ENCODE measurements at regions not wholly inside any gene's neighbourhood (a gene's known extent, or its start where the extent isn't known, plus 50 kb on each side); places are given as distances from the start of the nearest gene placed in this dataset.

DNA sequence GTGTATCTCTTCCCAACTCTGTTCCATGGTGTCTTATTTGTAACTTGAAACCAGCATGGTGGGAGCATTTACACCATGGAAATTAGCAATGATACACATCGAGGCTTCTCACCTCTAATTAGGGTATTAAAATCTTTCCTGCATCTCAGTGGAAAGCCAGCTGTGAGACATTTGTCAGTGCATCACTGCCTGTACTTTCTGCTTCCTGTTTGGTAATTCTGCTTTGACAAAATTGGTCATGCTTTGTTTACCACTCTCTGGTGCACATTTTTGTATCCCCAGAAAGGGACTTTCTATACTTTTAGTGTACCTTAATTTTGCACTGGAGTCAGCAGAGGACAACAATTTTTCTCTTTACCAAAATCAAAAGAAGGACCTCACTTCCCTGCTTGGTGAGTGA is 402.1 kb downstream of the PDCD6IP start:
- DNase-seq = no peak

- no peak for DNase-seq
These were observed 404.5 kb downstream of the PDCD6IP start for GRCh38 chr3:34202975-34203374.

DNA sequence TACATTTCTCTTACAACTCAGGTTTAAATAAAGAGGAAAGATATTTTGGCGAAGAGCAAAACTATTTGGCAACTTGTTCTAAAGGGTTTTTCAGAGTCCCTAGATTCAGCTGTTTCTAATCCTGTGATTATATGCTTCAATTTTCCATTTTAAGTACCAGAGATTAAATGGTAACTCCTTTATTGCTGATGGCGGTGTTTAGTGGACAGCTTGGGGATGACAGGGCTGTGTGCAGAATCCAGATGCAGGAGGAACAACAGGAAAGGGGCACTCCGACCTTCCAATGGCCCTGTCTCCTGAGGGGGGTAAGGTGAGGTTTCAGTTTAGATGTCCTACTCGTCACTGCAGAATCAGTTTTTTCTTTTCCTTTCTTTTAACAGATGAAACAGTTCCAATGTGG is 405.0 kb downstream of the PDCD6IP start:
- DNase-seq = no peak

DNA sequence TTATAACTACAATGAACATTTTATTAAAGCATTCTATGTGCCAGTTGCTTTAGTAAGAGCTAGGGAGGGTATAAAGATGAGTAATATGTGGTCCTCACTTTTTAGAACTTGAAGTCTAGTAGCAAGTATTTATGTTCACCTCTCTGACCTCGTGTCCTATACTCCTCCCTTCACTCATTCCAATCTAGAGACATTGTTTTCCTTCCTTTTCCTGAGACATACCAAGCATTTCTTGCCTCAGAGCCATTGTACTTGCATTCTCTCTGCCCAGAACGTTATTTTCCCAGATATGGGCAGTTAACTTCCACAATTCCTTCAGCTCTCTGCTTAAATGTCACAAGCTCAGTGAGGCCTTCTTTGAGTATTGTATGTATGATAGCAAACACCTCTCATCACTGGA is 408.6 kb downstream of the PDCD6IP start:
- DNase-seq = no peak

DNA sequence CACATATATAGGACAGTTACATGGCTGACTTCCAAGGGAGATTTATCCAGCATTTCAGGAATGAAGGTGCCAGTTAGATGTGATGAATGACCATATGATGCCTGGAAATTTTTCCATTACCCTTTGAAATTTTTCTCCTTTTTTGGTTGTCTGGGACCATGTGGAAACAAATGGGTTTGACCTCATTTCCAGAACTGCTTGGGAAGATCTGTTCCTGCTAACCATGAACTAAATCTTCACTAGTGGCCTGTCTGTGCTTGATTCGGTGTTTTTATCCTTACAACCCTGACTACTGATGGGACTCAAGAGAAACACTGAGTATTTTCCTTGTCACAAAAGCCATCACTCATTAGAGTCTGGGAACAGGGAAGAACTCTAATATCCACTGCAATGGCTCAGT is 409.4 kb downstream of the PDCD6IP start:
- no peak for DNase-seq

GRCh38 chr3:34212175-34212574 is 413.7 kb downstream of the PDCD6IP start:
- no peak for DNase-seq

DNA sequence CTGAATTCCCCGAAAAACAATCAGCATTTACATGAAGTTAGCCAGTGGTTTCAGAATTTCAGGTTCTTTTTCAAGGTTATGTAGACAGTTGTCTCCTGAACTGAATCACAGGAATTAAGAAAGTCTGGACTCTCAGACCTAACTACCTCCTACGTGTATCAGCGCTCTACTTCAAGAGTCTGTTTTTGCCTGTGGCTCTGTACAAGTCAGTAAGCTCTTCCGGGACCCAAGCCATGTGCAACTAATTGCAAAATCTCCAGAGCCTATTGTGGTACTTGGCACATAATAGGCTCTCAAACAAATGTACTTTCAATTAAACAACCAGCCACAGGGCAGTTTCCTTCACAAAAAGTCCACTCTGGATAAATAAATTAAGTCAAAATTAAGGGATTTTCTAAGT is 414.2 kb downstream of the PDCD6IP start:
- no peak for DNase-seq

- no peak for DNase-seq
These were observed 415.0 kb downstream of the PDCD6IP start for GRCh38 chr3:34213478-34213877.

GRCh38 chr3:34216711-34217335 is 418.4 kb downstream of the PDCD6IP start:
- DNase-seq = no peak

- no peak for DNase-seq
These were observed 420.4 kb downstream of the PDCD6IP start for GRCh38 chr3:34218706-34219385.

DNA sequence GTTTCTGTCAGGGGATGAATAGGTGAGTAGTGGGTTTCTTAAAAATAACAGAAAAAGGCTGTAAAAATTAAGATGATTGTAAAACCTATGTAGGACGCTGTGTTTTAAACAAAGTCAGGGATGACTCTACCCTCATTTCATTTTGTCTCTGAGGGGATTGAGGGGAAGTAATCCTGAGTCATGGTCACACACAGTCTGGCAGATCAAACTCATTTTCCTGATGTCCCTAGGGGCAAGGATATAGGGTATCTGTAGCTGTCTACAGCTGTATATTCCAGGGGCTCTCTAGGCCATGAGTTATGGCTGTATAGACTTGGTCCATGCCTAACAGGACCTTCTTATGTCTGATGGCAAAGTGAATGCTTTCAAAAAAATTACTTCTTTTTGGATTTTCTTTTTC is 421.1 kb downstream of the PDCD6IP start:
- no peak for DNase-seq

GRCh38 chr3:34225821-34226366 is 427.5 kb downstream of the PDCD6IP start:
- DNase-seq = no peak

DNA sequence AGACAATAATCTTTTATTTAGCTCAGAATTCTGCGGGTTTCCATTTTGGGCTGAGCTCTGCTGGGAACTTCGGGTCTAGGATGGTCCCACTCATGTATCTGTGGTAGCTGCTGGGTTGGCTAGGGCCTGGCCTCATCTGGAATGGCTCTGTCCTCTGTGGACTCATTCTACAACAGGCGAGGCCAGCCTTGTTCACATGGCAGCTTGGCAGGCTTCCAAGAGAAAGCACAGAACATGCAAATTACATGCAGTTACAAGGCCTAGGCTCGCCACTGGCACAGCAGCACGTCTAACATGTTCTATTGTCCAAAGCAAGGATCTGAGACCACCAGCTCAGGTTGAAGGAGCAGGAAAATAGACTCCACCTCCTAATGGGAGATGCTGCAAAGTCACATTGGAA is 431.4 kb downstream of the PDCD6IP start:
- DNase-seq = no peak

DNA sequence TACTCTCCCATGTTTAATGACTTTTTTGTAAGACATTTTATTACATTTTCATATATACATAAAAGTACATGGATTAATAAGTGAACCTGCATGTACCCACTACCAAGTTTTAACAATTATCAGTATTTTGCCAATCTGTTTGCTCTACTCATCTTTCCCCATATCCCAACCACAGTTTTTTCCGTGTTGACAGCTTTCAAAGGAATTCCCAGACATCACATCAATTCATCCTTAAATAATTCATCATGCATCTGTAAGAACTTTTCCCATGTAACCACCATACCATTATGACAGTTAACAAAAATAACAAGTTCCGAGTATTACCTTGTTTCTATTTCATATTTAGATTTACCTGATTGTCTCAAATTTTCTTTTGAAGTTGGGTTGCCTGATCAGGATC is 436.7 kb downstream of the PDCD6IP start:
- no peak for DNase-seq

DNA sequence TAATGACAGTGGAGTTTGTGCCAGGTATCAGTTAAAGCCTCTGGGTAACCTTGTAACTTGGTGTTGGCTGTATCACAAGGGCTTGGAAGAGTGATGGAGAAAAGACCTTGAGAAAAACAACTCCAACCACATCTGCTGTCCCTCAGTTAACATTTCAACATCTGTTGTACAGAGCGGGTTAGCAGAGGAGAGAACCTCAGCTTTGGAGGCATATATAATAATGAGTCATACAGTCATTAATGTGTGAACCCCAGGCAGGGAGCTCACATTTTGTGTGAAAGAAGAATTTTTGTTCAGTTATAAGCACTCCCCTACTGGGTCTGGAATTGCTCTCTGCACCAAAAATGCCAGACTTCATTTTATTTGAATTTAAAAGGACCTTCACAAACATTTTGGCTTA is 439.5 kb downstream of the PDCD6IP start:
- DNase-seq = no peak

DNA sequence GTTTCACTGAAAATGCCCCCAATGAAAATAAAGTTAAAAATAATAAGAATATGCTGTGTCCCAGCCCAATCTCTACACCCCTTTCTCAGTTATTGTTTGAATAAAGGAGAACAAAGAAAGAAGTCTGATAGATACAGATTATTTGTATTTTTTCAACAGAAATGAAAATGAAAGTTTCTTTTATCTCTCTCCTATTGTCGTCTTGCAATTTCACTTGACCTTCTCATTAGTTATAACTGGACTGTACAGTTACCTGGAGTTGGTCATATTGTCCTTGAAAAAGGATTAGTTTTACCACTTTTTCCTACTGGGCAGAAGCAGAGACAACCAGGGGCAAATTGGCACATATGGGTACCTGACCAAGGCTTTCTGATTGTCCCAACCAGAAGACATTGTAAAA is 440.0 kb downstream of the PDCD6IP start:
- DNase-seq = no peak

GRCh38 chr3:34239287-34239686 is 440.9 kb downstream of the PDCD6IP start:
- no peak for DNase-seq

GRCh38 chr3:34239875-34240274 is 441.4 kb downstream of the PDCD6IP start:
- no peak for DNase-seq

- DNase-seq = no peak
These were observed 449.0 kb downstream of the PDCD6IP start for GRCh38 chr3:34247401-34247800.

GRCh38 chr3:34248352-34248751 is 449.9 kb downstream of the PDCD6IP start:
- DNase-seq = no peak

DNA sequence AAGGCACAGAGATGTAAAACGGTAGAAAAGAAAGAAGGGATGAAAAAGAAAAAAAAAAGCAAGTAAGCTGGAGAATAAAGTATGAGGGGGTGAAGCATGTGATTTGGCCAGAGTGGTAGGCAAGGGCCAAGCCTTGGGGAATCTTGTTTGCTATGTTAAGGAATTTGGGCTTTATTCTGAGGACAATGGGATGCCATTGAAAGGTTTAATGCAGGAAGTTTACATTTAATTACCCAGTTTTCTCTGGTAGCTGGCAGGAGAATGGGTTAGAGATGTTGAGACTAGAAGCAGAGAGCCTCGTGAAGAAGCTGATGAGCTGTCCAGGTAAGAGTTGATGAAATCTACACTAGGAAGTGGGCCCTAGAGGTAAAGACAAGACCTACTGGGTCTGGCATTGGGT is 455.9 kb downstream of the PDCD6IP start:
- DNase-seq = no peak

DNA sequence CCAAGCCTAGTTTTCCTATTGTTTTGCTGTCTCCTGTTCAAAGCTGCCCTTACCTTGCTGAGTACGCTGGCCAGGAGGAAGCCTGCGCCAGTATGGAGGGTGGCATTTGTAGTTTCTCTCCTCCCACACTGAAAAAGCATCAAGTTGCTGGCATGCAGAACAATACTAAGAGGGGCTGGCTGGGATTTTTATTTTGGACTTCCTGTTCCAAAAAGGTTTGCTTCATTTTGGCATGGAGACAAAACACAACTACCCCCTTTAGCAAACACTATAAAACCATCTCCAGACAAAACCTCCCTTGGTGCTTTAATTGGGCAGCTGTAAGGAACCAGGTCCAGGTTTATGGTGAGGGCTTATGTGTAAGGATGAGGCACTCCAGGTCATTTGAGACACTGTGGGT is 457.6 kb downstream of the PDCD6IP start:
- DNase-seq = no peak

DNA sequence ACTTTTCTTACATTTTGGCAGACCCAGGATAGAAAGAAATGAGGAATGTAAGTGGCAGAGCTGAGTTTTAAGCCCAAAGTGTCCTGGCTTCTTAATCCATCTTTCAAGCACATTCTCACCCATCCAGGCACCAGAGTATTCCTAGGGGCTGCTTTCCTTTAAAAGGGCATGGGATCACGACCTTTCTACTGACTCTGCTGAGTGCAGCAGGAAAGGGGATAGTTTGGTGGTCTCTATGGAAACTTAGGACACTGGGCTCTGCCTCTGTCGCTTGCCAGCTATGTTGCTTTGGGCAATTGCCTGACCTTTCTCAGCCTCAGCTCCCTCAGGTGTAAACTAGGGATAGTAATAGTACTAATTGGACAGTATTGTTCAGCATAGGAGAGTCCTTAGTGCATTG is 458.4 kb downstream of the PDCD6IP start:
- no peak for DNase-seq

- DNase-seq = no peak
These were observed 460.0 kb downstream of the PDCD6IP start for GRCh38 chr3:34258271-34258998.
